ENCODE measurements at regions not wholly inside any gene's neighbourhood (a gene's known extent, or its start where the extent isn't known, plus 50 kb on each side); places are given as distances from the start of the nearest gene placed in this dataset.

DNA sequence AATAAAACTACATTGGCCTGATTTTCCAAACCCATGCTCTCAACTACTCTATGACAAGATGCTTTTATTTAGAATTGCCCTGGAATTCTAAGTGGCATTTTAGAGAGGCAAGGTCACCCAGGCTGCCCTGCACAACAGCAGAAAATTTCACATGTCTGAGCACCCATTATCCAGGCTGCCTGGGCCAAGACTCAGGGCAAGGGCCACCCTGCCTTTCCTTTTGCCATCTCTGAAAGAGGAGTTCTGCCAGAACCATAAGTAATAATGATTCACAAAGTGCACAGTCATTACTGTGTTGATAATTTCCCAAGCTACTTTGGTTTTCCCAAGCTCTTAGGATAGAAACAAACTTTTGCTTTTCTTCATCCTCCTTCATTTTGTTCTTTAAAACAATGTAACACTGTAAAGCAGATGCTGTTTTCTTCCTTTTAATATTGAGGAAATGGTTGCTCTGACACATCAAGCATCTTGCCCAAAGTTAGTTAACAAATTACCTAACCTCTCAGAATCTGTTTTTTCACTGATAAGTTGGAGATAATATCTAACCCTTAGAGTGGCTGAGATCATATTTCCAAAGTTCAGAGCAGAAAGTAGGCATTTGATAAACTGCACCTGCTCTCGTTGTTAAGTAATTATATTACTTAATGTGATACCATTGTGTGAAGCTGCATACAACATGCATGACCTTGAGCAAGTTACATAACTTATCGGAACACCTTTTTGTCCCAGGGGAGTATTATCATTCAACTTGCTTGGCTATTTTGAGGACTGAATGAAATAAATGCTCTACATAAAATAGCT lies 325.6 kb downstream of the PRELID2 start:
- ATAC-seq: peak; percentile 30

GRCh38 chr5:145506185-145506850 lies 328.8 kb downstream of the PRELID2 start:
- no peak for TF ChIP-seq CSDC2 (CRISPR knock-in tag; IDR thresholded peaks at IDR 0.05)

More for the DNA sequence above, 325.6 kb downstream of the PRELID2 start:
- TF ChIP-seq, protein P1, sequence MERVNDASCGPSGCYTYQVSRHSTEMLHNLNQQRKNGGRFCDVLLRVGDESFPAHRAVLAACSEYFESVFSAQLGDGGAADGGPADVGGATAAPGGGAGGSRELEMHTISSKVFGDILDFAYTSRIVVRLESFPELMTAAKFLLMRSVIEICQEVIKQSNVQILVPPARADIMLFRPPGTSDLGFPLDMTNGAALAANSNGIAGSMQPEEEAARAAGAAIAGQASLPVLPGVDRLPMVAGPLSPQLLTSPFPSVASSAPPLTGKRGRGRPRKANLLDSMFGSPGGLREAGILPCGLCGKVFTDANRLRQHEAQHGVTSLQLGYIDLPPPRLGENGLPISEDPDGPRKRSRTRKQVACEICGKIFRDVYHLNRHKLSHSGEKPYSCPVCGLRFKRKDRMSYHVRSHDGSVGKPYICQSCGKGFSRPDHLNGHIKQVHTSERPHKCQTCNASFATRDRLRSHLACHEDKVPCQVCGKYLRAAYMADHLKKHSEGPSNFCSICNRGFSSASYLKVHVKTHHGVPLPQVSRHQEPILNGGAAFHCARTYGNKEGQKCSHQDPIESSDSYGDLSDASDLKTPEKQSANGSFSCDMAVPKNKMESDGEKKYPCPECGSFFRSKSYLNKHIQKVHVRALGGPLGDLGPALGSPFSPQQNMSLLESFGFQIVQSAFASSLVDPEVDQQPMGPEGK (CRISPR knock-in tag; IDR thresholded peaks at IDR 0.05; ENCODE audit: borderline replicate concordance): no peak
- TF ChIP-seq SNAI2 (CRISPR knock-in tag; IDR thresholded peaks at IDR 0.05) (no peak), GLIS3 (CRISPR knock-in tag; IDR thresholded peaks at IDR 0.05) (no peak), RARB (CRISPR knock-in tag; IDR thresholded peaks at IDR 0.05) (no peak), OSR1 (CRISPR knock-in tag; IDR thresholded peaks at IDR 0.05) (no peak), POU6F1 (CRISPR knock-in tag; IDR thresholded peaks at IDR 0.05; ENCODE audit: borderline replicate concordance, low read depth) (no peak), ZNF70 (CRISPR knock-in tag; IDR thresholded peaks at IDR 0.05) (no peak), ZNF565 (CRISPR knock-in tag; conservative IDR thresholded peaks at IDR 0.05; ENCODE audit: low read depth) (no peak), CREB5 (CRISPR knock-in tag; IDR thresholded peaks at IDR 0.05; ENCODE audit: low read depth) (no peak), ISL1 (CRISPR knock-in tag; IDR thresholded peaks at IDR 0.05) (no peak), PPARA (CRISPR knock-in tag; IDR thresholded peaks at IDR 0.05; ENCODE audit: borderline replicate concordance) (no peak), CSDC2 (CRISPR knock-in tag; IDR thresholded peaks at IDR 0.05) (no peak), ZFP30 (CRISPR knock-in tag; IDR thresholded peaks at IDR 0.05) (no peak)
- TF ChIP-seq, protein P2, sequence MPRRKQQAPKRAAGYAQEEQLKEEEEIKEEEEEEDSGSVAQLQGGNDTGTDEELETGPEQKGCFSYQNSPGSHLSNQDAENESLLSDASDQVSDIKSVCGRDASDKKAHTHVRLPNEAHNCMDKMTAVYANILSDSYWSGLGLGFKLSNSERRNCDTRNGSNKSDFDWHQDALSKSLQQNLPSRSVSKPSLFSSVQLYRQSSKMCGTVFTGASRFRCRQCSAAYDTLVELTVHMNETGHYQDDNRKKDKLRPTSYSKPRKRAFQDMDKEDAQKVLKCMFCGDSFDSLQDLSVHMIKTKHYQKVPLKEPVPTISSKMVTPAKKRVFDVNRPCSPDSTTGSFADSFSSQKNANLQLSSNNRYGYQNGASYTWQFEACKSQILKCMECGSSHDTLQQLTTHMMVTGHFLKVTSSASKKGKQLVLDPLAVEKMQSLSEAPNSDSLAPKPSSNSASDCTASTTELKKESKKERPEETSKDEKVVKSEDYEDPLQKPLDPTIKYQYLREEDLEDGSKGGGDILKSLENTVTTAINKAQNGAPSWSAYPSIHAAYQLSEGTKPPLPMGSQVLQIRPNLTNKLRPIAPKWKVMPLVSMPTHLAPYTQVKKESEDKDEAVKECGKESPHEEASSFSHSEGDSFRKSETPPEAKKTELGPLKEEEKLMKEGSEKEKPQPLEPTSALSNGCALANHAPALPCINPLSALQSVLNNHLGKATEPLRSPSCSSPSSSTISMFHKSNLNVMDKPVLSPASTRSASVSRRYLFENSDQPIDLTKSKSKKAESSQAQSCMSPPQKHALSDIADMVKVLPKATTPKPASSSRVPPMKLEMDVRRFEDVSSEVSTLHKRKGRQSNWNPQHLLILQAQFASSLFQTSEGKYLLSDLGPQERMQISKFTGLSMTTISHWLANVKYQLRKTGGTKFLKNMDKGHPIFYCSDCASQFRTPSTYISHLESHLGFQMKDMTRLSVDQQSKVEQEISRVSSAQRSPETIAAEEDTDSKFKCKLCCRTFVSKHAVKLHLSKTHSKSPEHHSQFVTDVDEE (CRISPR knock-in tag; IDR thresholded peaks at IDR 0.05): no peak

DNA sequence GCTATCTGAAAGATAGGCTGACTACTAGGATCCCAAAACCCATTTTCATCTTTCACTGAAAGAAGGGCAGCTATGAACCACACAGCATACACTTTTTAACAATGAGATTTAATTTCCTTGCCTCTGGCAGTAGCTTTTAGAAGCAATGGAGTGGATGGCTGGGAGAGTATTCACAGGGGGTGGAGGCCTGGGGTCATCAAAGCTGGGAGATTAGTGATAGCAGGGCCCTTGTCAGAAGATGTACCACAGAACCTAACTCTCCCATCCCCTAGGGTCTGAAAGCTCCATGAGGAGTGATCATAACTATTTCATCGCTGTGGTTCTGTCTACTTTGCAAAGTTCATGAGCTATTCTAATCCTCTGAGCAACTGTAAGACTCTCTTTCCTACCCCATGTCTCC lies 332.2 kb downstream of the PRELID2 start:
- ATAC-seq: no peak
- no peak for TF ChIP-seq ZNF70 (CRISPR knock-in tag; IDR thresholded peaks at IDR 0.05)
- TF ChIP-seq, protein P1 (CRISPR knock-in tag; IDR thresholded peaks at IDR 0.05; ENCODE audit: borderline replicate concordance): no peak
- no peak for TF ChIP-seq ZFP30 (CRISPR knock-in tag; IDR thresholded peaks at IDR 0.05)
- no peak for TF ChIP-seq ISL1 (CRISPR knock-in tag; IDR thresholded peaks at IDR 0.05)
- no peak for TF ChIP-seq GLIS3 (CRISPR knock-in tag; IDR thresholded peaks at IDR 0.05)
- TF ChIP-seq TOX (CRISPR knock-in tag; IDR thresholded peaks at IDR 0.05; ENCODE audit: borderline replicate concordance): no peak
- TF ChIP-seq, protein P3, sequence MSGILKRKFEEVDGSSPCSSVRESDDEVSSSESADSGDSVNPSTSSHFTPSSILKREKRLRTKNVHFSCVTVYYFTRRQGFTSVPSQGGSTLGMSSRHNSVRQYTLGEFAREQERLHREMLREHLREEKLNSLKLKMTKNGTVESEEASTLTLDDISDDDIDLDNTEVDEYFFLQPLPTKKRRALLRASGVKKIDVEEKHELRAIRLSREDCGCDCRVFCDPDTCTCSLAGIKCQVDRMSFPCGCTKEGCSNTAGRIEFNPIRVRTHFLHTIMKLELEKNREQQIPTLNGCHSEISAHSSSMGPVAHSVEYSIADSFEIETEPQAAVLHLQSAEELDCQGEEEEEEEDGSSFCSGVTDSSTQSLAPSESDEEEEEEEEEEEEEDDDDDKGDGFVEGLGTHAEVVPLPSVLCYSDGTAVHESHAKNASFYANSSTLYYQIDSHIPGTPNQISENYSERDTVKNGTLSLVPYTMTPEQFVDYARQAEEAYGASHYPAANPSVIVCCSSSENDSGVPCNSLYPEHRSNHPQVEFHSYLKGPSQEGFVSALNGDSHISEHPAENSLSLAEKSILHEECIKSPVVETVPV (CRISPR knock-in tag; IDR thresholded peaks at IDR 0.05): no peak
- TF ChIP-seq ZFP3 (CRISPR knock-in tag; IDR thresholded peaks at IDR 0.05): no peak
- no peak for TF ChIP-seq ZC3H10 (CRISPR knock-in tag; IDR thresholded peaks at IDR 0.05)
- no peak for TF ChIP-seq PPARA (CRISPR knock-in tag; IDR thresholded peaks at IDR 0.05; ENCODE audit: borderline replicate concordance)
- TF ChIP-seq ZNF565 (CRISPR knock-in tag; conservative IDR thresholded peaks at IDR 0.05; ENCODE audit: low read depth): no peak
- no peak for TF ChIP-seq BACH2 (CRISPR knock-in tag; IDR thresholded peaks at IDR 0.05; ENCODE audit: borderline replicate concordance)
- no peak for TF ChIP-seq POU6F1 (CRISPR knock-in tag; IDR thresholded peaks at IDR 0.05; ENCODE audit: borderline replicate concordance, low read depth)
- no peak for TF ChIP-seq TCF4 (CRISPR knock-in tag; IDR thresholded peaks at IDR 0.05; ENCODE audit: borderline replicate concordance)
- no peak for TF ChIP-seq CREB5 (CRISPR knock-in tag; IDR thresholded peaks at IDR 0.05; ENCODE audit: low read depth)
- no peak for TF ChIP-seq SNAI2 (CRISPR knock-in tag; IDR thresholded peaks at IDR 0.05)
- no peak for TF ChIP-seq ESRRG (CRISPR knock-in tag; IDR thresholded peaks at IDR 0.05)

More at GRCh38 chr5:145506185-145506850, 328.8 kb downstream of the PRELID2 start:
- ATAC-seq: no peak
